Gastrocnemius medialis (tissue), 4 donors: ENCODE measurements at regions not wholly inside any gene's neighbourhood (a gene's known extent, or its start where the extent isn't known, plus 50 kb on each side); places are given as distances from the start of the nearest gene placed in this dataset.

Experiments used
- ATAC-seq, 2 donors: fragments of 150-250 bp; one replicate each; pipeline ENCODE4 v1.9.1; 2016
- DNase-seq, 2 donors: peaks; one replicate each; pipeline ENCODE4 v3.0.0-alpha.2; 2019
- H3K27ac ChIP-seq, 4 donors: fragments of 200-600 bp; sonication (generic); 1 replicate in 1 of 4; 2 replicates in 3 of 4; pipeline ENCODE4 v1.5.1; 2016 to 2018; ENCODE audit warnings: mild to moderate bottlenecking in 2 of 4, moderate library complexity in 1 of 4
- H3K27me3 ChIP-seq, 3 donors: fragments of 200-600 bp; sonication (generic) in 2 of 3; 1 replicate in 1 of 3; 2 replicates in 2 of 3; pipeline versions ENCODE4 v1.5.1 to v1.6.0; 2016 to 2019; ENCODE audit warnings: mild to moderate bottlenecking in 1 of 3, moderate library complexity in 1 of 3
- H3K36me3 ChIP-seq, 2 donors: fragments of 200-600 bp; sonication (generic) in 1 of 2; one replicate each; pipeline ENCODE4 v1.5.1; 2017 to 2018
- H3K4me1 ChIP-seq, 2 donors: fragments of 200-600 bp; sonication (generic) in 1 of 2; one replicate each; pipeline ENCODE4 v1.5.1; 2016 to 2017; ENCODE audit warnings: mild to moderate bottlenecking in 2 of 2
- H3K4me3 ChIP-seq, 4 donors: fragments of 200-600 bp; sonication (generic) in 3 of 4; 1 replicate in 1 of 4; 2 replicates in 3 of 4; pipeline ENCODE4 v1.5.1; 2016 to 2019; ENCODE audit warnings: mild to moderate bottlenecking in 2 of 4
- H3K9me3 ChIP-seq, 3 donors: fragments of 200-600 bp; sonication (generic) in 2 of 3; 1 replicate in 1 of 3; 2 replicates in 2 of 3; pipeline ENCODE4 v1.5.1; 2016 to 2019
- CTCF ChIP-seq, 5 experiments: fragments of 450-650 bp in 3 of 5; fragments of 200-600 bp in 2 of 5; sonication (generic) in 2 of 5; IDR thresholded peaks in 4 of 5; conservative IDR thresholded peaks in 1 of 5; 1 replicate in 4 of 5; 2 replicates in 1 of 5; pipeline ENCODE4 v1.5.1; 2016 to 2019; ENCODE audit warnings: antibody characterized with exemption in 5 of 5, mild to moderate bottlenecking in 3 of 5, moderate library complexity in 3 of 5
- POLR2A ChIP-seq, 2 donors: fragments of 450-650 bp; IDR thresholded peaks; one replicate each; pipeline ENCODE4 v1.6.1; 2017; ENCODE audit warnings: antibody characterized with exemption in 2 of 2, mild to moderate bottlenecking in 2 of 2, moderate library complexity in 2 of 2
- in situ Hi-C, 4 donors: fragments of 200-750 bp; cut with MboI; loops; one replicate each; pipeline versions ENCODE4 v1.15.0 to v1.8.0; 2017; ENCODE audit warnings: low sequenced_read_pairs in 4 of 4
- intact Hi-C: fragments of 100-400 bp; cut with DNase I; formaldehyde crosslinking; loops from one replicate; pipeline ENCODE4 v1.15.1; 2023; ENCODE audit warnings: low total_unique reads

GRCh38 chr2:145137211-145137610, 617.3 kb upstream of the ZEB2 start:
- intact Hi-C loops = no loop called here
- ATAC-seq = no peak

GRCh38 chr2:145136702-145137101, 616.8 kb upstream of the ZEB2 start:
- TF ChIP-seq POLR2A (IDR thresholded peaks at IDR 0.05) (no peak), CTCF (IDR thresholded peaks at IDR 0.05 in 4 of 5, conservative IDR thresholded peaks at IDR 0.05 in 1 of 5) (no peak)
- intact Hi-C loops (no loop called here), in situ Hi-C loops (no loop called here)

More at GRCh38 chr2:145137211-145137610, 617.3 kb upstream of the ZEB2 start:
- no peak overlapping the region for H3K27ac ChIP-seq
- H3K27me3 ChIP-seq = no peaks in the 10 kb centered on the region
- TF ChIP-seq CTCF (IDR thresholded peaks at IDR 0.05 in 4 of 5, conservative IDR thresholded peaks at IDR 0.05 in 1 of 5) = no peak
- no peak for TF ChIP-seq POLR2A (IDR thresholded peaks at IDR 0.05)
- no peaks in the 10 kb centered on the region for H3K9me3 ChIP-seq
- in situ Hi-C loops = no loop called here
- DNase-seq = no peak
- no peaks in the 10 kb centered on the region for H3K36me3 ChIP-seq
- H3K4me1 ChIP-seq = no peaks in the 10 kb centered on the region
- H3K4me3 ChIP-seq = no peak overlapping the region

GRCh38 chr2:145126146-145126545, 606.2 kb upstream of the ZEB2 start:
- no peak overlapping the region for H3K4me3 ChIP-seq
- in situ Hi-C loops = no loop called here
- no peaks in the 10 kb centered on the region for H3K36me3 ChIP-seq
- H3K27me3 ChIP-seq = no peaks in the 10 kb centered on the region
- H3K9me3 ChIP-seq = no peaks in the 10 kb centered on the region
- intact Hi-C loops = no loop called here
- no peak for ATAC-seq
- no peak for TF ChIP-seq POLR2A (IDR thresholded peaks at IDR 0.05)
- no peak for TF ChIP-seq CTCF (IDR thresholded peaks at IDR 0.05 in 4 of 5, conservative IDR thresholded peaks at IDR 0.05 in 1 of 5)
- H3K27ac ChIP-seq = no peak overlapping the region
- no peaks in the 10 kb centered on the region for H3K4me1 ChIP-seq
- no peak for DNase-seq

More at GRCh38 chr2:145136702-145137101, 616.8 kb upstream of the ZEB2 start:
- ATAC-seq (no peak), DNase-seq (no peak)
- no peak overlapping the region for H3K27ac ChIP-seq
- no peak overlapping the region for H3K4me3 ChIP-seq
- H3K4me1 ChIP-seq = no peaks in the 10 kb centered on the region
- no peaks in the 10 kb centered on the region for H3K36me3 ChIP-seq
- no peaks in the 10 kb centered on the region for H3K27me3 ChIP-seq
- no peaks in the 10 kb centered on the region for H3K9me3 ChIP-seq

- in situ Hi-C loops (no loop called here), intact Hi-C loops (no loop called here)
- no peak for DNase-seq
- Histone ChIP-seq H3K9me3 (no peaks in the 10 kb centered on the region), H3K27me3 (no peaks in the 10 kb centered on the region), H3K4me1 (no peaks in the 10 kb centered on the region), H3K27ac (no peak overlapping the region), H3K36me3 (no peaks in the 10 kb centered on the region), H3K4me3 (no peak overlapping the region)
- no peak for ATAC-seq
- TF ChIP-seq CTCF (IDR thresholded peaks at IDR 0.05 in 4 of 5, conservative IDR thresholded peaks at IDR 0.05 in 1 of 5) = no peak
- no peak for TF ChIP-seq POLR2A (IDR thresholded peaks at IDR 0.05)
These were observed 604.2 kb upstream of the ZEB2 start for GRCh38 chr2:145124085-145124484.

- H3K36me3 ChIP-seq = no peaks in the 10 kb centered on the region
- no peak overlapping the region for H3K27ac ChIP-seq
- no peaks in the 10 kb centered on the region for H3K4me1 ChIP-seq
- ATAC-seq (no peak), DNase-seq (no peak)
- no peak overlapping the region for H3K4me3 ChIP-seq
- H3K9me3 ChIP-seq = no peaks in the 10 kb centered on the region
- no peaks in the 10 kb centered on the region for H3K27me3 ChIP-seq
- TF ChIP-seq CTCF (IDR thresholded peaks at IDR 0.05 in 4 of 5, conservative IDR thresholded peaks at IDR 0.05 in 1 of 5) (no peak), POLR2A (IDR thresholded peaks at IDR 0.05) (no peak)
- in situ Hi-C loops (no loop called here), intact Hi-C loops (no loop called here)
These were observed 603.7 kb upstream of the ZEB2 start for GRCh38 chr2:145123606-145124005.
